HCT116 (cell line): ENCODE measurements at regions not wholly inside any gene's neighbourhood (a gene's known extent, or its start where the extent isn't known, plus 50 kb on each side); places are given as distances from the start of the nearest gene placed in this dataset.

Experiments
- ATAC-seq: fragments of 200-7000 bp; cut with Tn5 transposase; 2 replicates; pipeline ENCODE4 v1.9.1; 2020; ENCODE audit warnings: mild to moderate bottlenecking, moderate library complexity
- BruUV-seq: library from RNA; stranded (reverse); fragments of 400-500 nt; replicated peaks from 2 replicates; lab custom pipeline; 2021; lab: Mats Ljungman, UMichigan
- CTCF ChIA-PET: fragments of 300-600 bp; sonication (Branson Sonifier 250); formaldehyde crosslinking; loops from one replicate; lab custom pipeline; 2021; ENCODE audit warnings: antibody characterized with exemption; lab: Charles Lee
- POLR2A ChIA-PET: fragments of 300-600, 350-600 bp; sonication (Branson Sonifier 250); formaldehyde crosslinking; loops from one replicate; lab custom pipeline; 2021; ENCODE audit warnings: antibody characterized with exemption; lab: Charles Lee
- RAD21 ChIA-PET, 2 experiments: fragments of 300-600 bp; sonication (Branson Sonifier 250); formaldehyde crosslinking; loops; one replicate each; lab custom pipeline; 2023; ENCODE audit warnings: low total read pairs in 2 of 2; ENCODE audit not compliant: uncharacterized antibody in 2 of 2, unreplicated experiment in 2 of 2, low non-redundant PET in 1 of 2; lab: Charles Lee
- DNase-seq: peaks from one replicate; pipeline ENCODE4 v3.0.0-alpha.2; 2010; ENCODE audit warnings: low read depth, low spot score
- H2AFZ ChIP-seq: fragments of 200-600 bp; shearing (Covaris generic), sonication (generic); 2 replicates; pipeline ENCODE4 v1.6.1; 2017; ENCODE audit warnings: low read depth, mixed run types, mixed read lengths, antibody characterized with exemption, low read length; ENCODE audit not compliant: poor library complexity, severe bottlenecking
- H3K27ac ChIP-seq: 2 replicates; pipeline ENCODE4 v1.5.1; 2012; ENCODE audit warnings: low read depth, low read length
- H3K27me3 ChIP-seq: fragments of 200-600 bp; sonication (generic); 2 replicates; pipeline ENCODE4 v1.6.1; 2016; ENCODE audit warnings: mixed run types, low read length, mixed read lengths; ENCODE audit not compliant: insufficient read depth
- H3K36me3 ChIP-seq, 2 experiments: fragments of 200-500 bp in 1 of 2; fragments of 200-600 bp in 1 of 2; sonication (Bioruptor generic) in 1 of 2; sonication (generic) in 1 of 2; 2 replicates each; pipeline versions ENCODE4 v1.5.1 to v1.6.1; 2014 to 2016; ENCODE audit warnings: low read length in 2 of 2, inconsistent platforms in 1 of 2, mixed read lengths in 1 of 2, mixed run types in 1 of 2; ENCODE audit not compliant: insufficient read depth in 2 of 2, control insufficient read depth in 1 of 2
- H3K4me1 ChIP-seq, 2 experiments: fragments of 200-600 bp in 1 of 2; sonication (generic) in 1 of 2; 2 replicates each; pipeline versions ENCODE4 v1.5.1 to v1.6.1; 2012 to 2017; ENCODE audit warnings: low read length in 2 of 2, inconsistent platforms in 1 of 2, mild to moderate bottlenecking in 1 of 2, mixed read lengths in 1 of 2, mixed run types in 1 of 2, moderate library complexity in 1 of 2; ENCODE audit not compliant: insufficient read depth in 2 of 2, control insufficient read depth in 1 of 2
- H3K4me2 ChIP-seq: fragments of 200-600 bp; sonication (generic); 2 replicates; pipeline ENCODE4 v1.6.1; 2017; ENCODE audit warnings: mixed run types, low read length, mixed read lengths
- H3K4me3 ChIP-seq, 2 experiments: fragments of 200-600 bp in 1 of 2; sonication (generic) in 1 of 2; replicated peaks in 1 of 2; 2 replicates each; pipeline ENCODE4 v1.5.1; 2011 to 2016; ENCODE audit warnings: low read length in 2 of 2, control low read depth in 1 of 2, low read depth in 1 of 2, mild to moderate bottlenecking in 1 of 2, mixed read lengths in 1 of 2, mixed run types in 1 of 2
- H3K79me2 ChIP-seq: fragments of 200-600 bp; sonication (generic); 2 replicates; pipeline ENCODE4 v1.6.1; 2017; ENCODE audit warnings: mild to moderate bottlenecking, mixed run types, low read length, moderate library complexity, mixed read lengths; ENCODE audit not compliant: insufficient read depth
- H3K9ac ChIP-seq: fragments of 200-600 bp; sonication (generic); 2 replicates; pipeline ENCODE4 v1.6.1; 2016; ENCODE audit warnings: low read length, mixed read lengths
- H3K9me2 ChIP-seq: fragments of 200-600 bp; sonication (generic), shearing (Covaris generic); 2 replicates; pipeline ENCODE4 v1.6.1; 2017; ENCODE audit warnings: mixed run types, mild to moderate bottlenecking, moderate library complexity; ENCODE audit not compliant: insufficient read depth
- H3K9me3 ChIP-seq, 2 experiments: fragments of 200-500 bp in 1 of 2; fragments of 200-600 bp in 1 of 2; sonication (Bioruptor generic) in 1 of 2; sonication (generic) in 1 of 2; 2 replicates each; pipeline ENCODE4 v1.6.1; 2014 to 2017; ENCODE audit warnings: low read length in 2 of 2, mixed read lengths in 2 of 2, inconsistent platforms in 1 of 2, low read depth in 1 of 2, mild to moderate bottlenecking in 1 of 2, mixed run types in 1 of 2, moderate library complexity in 1 of 2; ENCODE audit not compliant: control insufficient read depth in 1 of 2, insufficient read depth in 1 of 2
- H4K20me1 ChIP-seq: fragments of 200-600 bp; sonication (generic), shearing (Covaris generic); 2 replicates; pipeline ENCODE4 v1.6.1; 2017; ENCODE audit warnings: mixed run types, mild to moderate bottlenecking, moderate library complexity; ENCODE audit not compliant: insufficient read depth
- CBX3 ChIP-seq: IDR thresholded peaks from 2 replicates; pipeline ENCODE4 v1.6.1; 2012; ENCODE audit warnings: low read depth
- CEBPB ChIP-seq: IDR thresholded peaks from 2 replicates; pipeline ENCODE4 v1.6.1; 2012; ENCODE audit warnings: low read depth
- EGR1 ChIP-seq: IDR thresholded peaks from 2 replicates; pipeline ENCODE4 v1.6.1; 2012; ENCODE audit warnings: low read depth
- ELF1 ChIP-seq: IDR thresholded peaks from 2 replicates; pipeline ENCODE4 v1.6.1; 2012; ENCODE audit warnings: low read depth, borderline replicate concordance
- EZH2 ChIP-seq: fragments of 200-600 bp; sonication (generic); IDR thresholded peaks from 2 replicates; pipeline ENCODE4 v1.6.1; 2017; ENCODE audit warnings: antibody characterized with exemption, mixed run types
- EZH2phosphoT487 ChIP-seq: fragments of 200-600 bp; IDR thresholded peaks from 2 replicates; pipeline ENCODE4 v1.6.1; 2018; ENCODE audit warnings: antibody characterized with exemption, borderline replicate concordance
- JUND ChIP-seq: IDR thresholded peaks from 2 replicates; pipeline ENCODE4 v1.6.1; 2012
- POLR2A ChIP-seq: IDR thresholded peaks from 2 replicates; pipeline ENCODE4 v1.7.0; 2011; ENCODE audit warnings: borderline replicate concordance; ENCODE audit not compliant: insufficient read depth, insufficient read length; ENCODE audit errors: extremely low read depth
- POLR2AphosphoS5 ChIP-seq: IDR thresholded peaks from 2 replicates; pipeline ENCODE4 v1.6.1; 2011; ENCODE audit warnings: mild to moderate bottlenecking, low read depth, low read length, moderate library complexity
- SIN3A ChIP-seq: IDR thresholded peaks from 2 replicates; pipeline ENCODE4 v1.6.1; 2012; ENCODE audit warnings: low read depth
- SP1 ChIP-seq: IDR thresholded peaks from 2 replicates; pipeline ENCODE4 v1.6.1; 2012; ENCODE audit warnings: low read depth
- SRF ChIP-seq: IDR thresholded peaks from 2 replicates; pipeline ENCODE4 v1.6.1; 2012; ENCODE audit warnings: low read depth
- TCF7L2 ChIP-seq: IDR thresholded peaks from 2 replicates; pipeline ENCODE4 v1.7.0; 2011; ENCODE audit warnings: borderline replicate concordance, inconsistent platforms; ENCODE audit not compliant: insufficient read depth, insufficient read length; ENCODE audit errors: extremely low read depth
- YY1 ChIP-seq: IDR thresholded peaks from 2 replicates; pipeline ENCODE4 v1.6.1; 2011; ENCODE audit warnings: low read length, low read depth, moderate library complexity, mild to moderate bottlenecking; ENCODE audit not compliant: insufficient replicate concordance; ENCODE audit errors: extremely low read depth
- ZNF274 ChIP-seq: fragments of 200-500 bp; sonication (Bioruptor generic); IDR thresholded peaks from 2 replicates; pipeline ENCODE4 v1.6.1; 2014; ENCODE audit warnings: mild to moderate bottlenecking, low read depth, low read length, inconsistent platforms
- intact Hi-C: fragments of 100-400 bp; cut with micrococcal nuclease; formaldehyde crosslinking; loops from 2 replicates; pipeline ENCODE4 v1.10.0; 2022
- TF ChIP-seq, protein P1 (sequence below): IDR thresholded peaks from 2 replicates; pipeline ENCODE4 v1.6.1; 2011; ENCODE audit warnings: mild to moderate bottlenecking, low read length, moderate library complexity; ENCODE audit not compliant: insufficient replicate concordance; ENCODE audit errors: extremely low read depth
- TF ChIP-seq, protein P2 (sequence below): IDR thresholded peaks from 2 replicates; pipeline ENCODE4 v1.6.1; 2012; ENCODE audit warnings: low read depth
- TF ChIP-seq, protein P3 (sequence below): IDR thresholded peaks from 2 replicates; pipeline ENCODE4 v1.6.1; 2012
- TF ChIP-seq, protein P4 (sequence below): IDR thresholded peaks from 2 replicates; pipeline ENCODE4 v1.6.1; 2012

DNA sequence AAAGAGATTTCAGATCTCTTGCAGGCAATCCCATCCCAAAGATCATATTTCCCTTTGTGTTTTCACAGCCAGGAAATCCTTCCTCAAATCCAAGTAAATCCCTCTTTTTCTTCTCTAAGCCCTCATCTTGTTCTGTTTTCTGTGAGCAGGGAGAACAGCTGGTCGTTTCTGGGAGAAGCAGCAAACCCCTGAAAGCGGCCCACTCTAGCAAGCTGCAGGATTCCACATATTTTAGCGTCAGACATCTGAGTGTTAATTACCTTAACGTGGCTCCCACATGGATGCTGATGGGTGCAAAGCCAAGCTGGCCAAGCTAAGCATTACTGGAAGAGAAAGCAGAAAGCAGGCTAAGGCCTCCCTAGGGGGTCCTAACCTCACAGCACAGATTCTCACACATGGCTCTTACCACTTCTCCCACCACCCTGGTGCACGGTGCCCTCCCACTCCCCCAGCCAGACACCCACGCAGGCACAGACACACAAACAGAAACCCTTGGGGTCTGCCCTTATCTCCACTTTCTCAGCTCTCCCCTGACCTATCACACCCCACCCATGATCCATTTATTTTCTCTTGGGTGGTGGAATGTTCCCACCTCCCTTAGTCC lies 551.0 kb upstream of the AUTS2 start:
- H3K27me3 ChIP-seq: no peaks in the 10 kb centered on the region
- H3K9me2 ChIP-seq: no peaks in the 10 kb centered on the region
- no peak overlapping the region for H2AFZ ChIP-seq
- CTCF ChIA-PET: no interaction called here
- H4K20me1 ChIP-seq: no peaks in the 10 kb centered on the region
- ATAC-seq: no peak
- intact Hi-C loops: no loop called here
- H3K4me1 ChIP-seq: no peaks in the 10 kb centered on the region
- peaks cover 0 to 14% of the 10 kb centered on the region in 2 experiments; a peak in 2 of 4 replicates for H3K9me3 ChIP-seq
- POLR2A ChIA-PET: no interaction called here
- BruUV-seq: no TSS peak
- no peaks in the 10 kb centered on the region for H3K36me3 ChIP-seq
- H3K4me3 ChIP-seq: no peak overlapping the region
- TF ChIP-seq POLR2AphosphoS5: no peak
- no peak for TF ChIP-seq ELF1
- no peak for TF ChIP-seq POLR2A
- no peak for TF ChIP-seq SIN3A
- TF ChIP-seq SP1: no peak
- no peak for TF ChIP-seq ZNF274
- TF ChIP-seq, protein P1, sequence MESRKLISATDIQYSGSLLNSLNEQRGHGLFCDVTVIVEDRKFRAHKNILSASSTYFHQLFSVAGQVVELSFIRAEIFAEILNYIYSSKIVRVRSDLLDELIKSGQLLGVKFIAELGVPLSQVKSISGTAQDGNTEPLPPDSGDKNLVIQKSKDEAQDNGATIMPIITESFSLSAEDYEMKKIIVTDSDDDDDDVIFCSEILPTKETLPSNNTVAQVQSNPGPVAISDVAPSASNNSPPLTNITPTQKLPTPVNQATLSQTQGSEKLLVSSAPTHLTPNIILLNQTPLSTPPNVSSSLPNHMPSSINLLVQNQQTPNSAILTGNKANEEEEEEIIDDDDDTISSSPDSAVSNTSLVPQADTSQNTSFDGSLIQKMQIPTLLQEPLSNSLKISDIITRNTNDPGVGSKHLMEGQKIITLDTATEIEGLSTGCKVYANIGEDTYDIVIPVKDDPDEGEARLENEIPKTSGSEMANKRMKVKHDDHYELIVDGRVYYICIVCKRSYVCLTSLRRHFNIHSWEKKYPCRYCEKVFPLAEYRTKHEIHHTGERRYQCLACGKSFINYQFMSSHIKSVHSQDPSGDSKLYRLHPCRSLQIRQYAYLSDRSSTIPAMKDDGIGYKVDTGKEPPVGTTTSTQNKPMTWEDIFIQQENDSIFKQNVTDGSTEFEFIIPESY: no peak
- TF ChIP-seq, protein P2, sequence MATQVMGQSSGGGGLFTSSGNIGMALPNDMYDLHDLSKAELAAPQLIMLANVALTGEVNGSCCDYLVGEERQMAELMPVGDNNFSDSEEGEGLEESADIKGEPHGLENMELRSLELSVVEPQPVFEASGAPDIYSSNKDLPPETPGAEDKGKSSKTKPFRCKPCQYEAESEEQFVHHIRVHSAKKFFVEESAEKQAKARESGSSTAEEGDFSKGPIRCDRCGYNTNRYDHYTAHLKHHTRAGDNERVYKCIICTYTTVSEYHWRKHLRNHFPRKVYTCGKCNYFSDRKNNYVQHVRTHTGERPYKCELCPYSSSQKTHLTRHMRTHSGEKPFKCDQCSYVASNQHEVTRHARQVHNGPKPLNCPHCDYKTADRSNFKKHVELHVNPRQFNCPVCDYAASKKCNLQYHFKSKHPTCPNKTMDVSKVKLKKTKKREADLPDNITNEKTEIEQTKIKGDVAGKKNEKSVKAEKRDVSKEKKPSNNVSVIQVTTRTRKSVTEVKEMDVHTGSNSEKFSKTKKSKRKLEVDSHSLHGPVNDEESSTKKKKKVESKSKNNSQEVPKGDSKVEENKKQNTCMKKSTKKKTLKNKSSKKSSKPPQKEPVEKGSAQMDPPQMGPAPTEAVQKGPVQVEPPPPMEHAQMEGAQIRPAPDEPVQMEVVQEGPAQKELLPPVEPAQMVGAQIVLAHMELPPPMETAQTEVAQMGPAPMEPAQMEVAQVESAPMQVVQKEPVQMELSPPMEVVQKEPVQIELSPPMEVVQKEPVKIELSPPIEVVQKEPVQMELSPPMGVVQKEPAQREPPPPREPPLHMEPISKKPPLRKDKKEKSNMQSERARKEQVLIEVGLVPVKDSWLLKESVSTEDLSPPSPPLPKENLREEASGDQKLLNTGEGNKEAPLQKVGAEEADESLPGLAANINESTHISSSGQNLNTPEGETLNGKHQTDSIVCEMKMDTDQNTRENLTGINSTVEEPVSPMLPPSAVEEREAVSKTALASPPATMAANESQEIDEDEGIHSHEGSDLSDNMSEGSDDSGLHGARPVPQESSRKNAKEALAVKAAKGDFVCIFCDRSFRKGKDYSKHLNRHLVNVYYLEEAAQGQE: no peak
- TF ChIP-seq JUND: no peak
- TF ChIP-seq EZH2: no peak
- no peak for TF ChIP-seq EGR1
- TF ChIP-seq TCF7L2: no peak
- TF ChIP-seq CBX3: no peak
- TF ChIP-seq, protein P3, sequence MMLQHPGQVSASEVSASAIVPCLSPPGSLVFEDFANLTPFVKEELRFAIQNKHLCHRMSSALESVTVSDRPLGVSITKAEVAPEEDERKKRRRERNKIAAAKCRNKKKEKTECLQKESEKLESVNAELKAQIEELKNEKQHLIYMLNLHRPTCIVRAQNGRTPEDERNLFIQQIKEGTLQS: no peak
- TF ChIP-seq CEBPB: no peak
- TF ChIP-seq SRF: no peak
- no peak for TF ChIP-seq EZH2phosphoT487
- TF ChIP-seq, protein P4, sequence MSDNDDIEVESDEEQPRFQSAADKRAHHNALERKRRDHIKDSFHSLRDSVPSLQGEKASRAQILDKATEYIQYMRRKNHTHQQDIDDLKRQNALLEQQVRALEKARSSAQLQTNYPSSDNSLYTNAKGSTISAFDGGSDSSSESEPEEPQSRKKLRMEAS: no peak
- no peak for TF ChIP-seq YY1
- H3K4me2 ChIP-seq: no peak overlapping the region
- no peaks in the 10 kb centered on the region for H3K79me2 ChIP-seq
- no peak overlapping the region for H3K27ac ChIP-seq
- RAD21 ChIA-PET: no interaction called here
- no peak for DNase-seq
- no peak overlapping the region for H3K9ac ChIP-seq
